A549 (cell line): ENCODE measurements at regions not wholly inside any gene's neighbourhood (a gene's known extent, or its start where the extent isn't known, plus 50 kb on each side); places are given as distances from the start of the nearest gene placed in this dataset.

Experiments used
- EP300 ChIP-seq, 2 experiments: fragments of >200 bp; sonication (Bioruptor Twin); formaldehyde crosslinking; IDR thresholded peaks; 2 replicates in 1 of 2; 3 replicates in 1 of 2; pipeline ENCODE4 v1.6.1; 2016 to 2017
- JUN ChIP-seq, 2 experiments: fragments of >200 bp; sonication (Bioruptor Twin); formaldehyde crosslinking; IDR thresholded peaks; 2 replicates in 1 of 2; 3 replicates in 1 of 2; pipeline ENCODE4 v1.6.1; 2016 to 2017
- PHF8 ChIP-seq: fragments of 200-600 bp; sonication (generic); IDR thresholded peaks from 2 replicates; pipeline ENCODE4 v1.6.1; 2016; ENCODE audit warnings: low read depth, mild to moderate bottlenecking, antibody characterized with exemption, moderate library complexity, borderline replicate concordance
- POLR2AphosphoS2 ChIP-seq: conservative IDR thresholded peaks from 2 replicates; pipeline ENCODE4 v1.6.1; 2012; ENCODE audit warnings: low read length, improper control_type of control experiment, inconsistent platforms
- TF ChIP-seq, protein P1 (sequence below): fragments of >200 bp; sonication (Bioruptor Twin); formaldehyde crosslinking; IDR thresholded peaks from 3 replicates; pipeline ENCODE4 v1.5.1; 2016

DNA sequence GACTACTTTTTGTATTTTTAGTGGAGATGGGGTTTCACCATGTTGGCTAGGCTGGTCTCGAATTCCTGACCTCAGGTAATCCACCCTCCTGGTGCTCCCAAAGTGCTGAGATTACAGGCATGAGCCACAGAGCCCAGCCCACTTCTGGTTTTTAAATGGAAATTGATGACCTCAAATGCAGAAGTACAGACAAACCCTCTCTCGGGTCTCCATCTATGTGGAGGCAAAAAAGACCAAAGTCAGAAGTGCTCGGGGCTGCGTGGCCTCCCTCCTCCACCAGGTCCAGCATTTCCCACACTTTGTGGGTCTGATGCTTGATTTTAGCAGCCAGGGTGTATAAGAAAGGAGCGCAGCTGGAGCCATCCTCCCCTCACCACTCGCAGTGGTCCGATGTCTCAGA is 187.3 kb upstream of the AUTS2 start:
- TF ChIP-seq, protein P1, sequence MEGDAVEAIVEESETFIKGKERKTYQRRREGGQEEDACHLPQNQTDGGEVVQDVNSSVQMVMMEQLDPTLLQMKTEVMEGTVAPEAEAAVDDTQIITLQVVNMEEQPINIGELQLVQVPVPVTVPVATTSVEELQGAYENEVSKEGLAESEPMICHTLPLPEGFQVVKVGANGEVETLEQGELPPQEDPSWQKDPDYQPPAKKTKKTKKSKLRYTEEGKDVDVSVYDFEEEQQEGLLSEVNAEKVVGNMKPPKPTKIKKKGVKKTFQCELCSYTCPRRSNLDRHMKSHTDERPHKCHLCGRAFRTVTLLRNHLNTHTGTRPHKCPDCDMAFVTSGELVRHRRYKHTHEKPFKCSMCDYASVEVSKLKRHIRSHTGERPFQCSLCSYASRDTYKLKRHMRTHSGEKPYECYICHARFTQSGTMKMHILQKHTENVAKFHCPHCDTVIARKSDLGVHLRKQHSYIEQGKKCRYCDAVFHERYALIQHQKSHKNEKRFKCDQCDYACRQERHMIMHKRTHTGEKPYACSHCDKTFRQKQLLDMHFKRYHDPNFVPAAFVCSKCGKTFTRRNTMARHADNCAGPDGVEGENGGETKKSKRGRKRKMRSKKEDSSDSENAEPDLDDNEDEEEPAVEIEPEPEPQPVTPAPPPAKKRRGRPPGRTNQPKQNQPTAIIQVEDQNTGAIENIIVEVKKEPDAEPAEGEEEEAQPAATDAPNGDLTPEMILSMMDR, result no peak
- no peak for TF ChIP-seq POLR2AphosphoS2
- no peak for TF ChIP-seq EP300 (IDR thresholded peaks at IDR 0.05)
- no peak for TF ChIP-seq JUN (IDR thresholded peaks at IDR 0.05)
- TF ChIP-seq PHF8, result no peak
